Pancreas (tissue), 10 donors: ENCODE measurements at regions not wholly inside any gene's neighbourhood (a gene's known extent, or its start where the extent isn't known, plus 50 kb on each side); places are given as distances from the start of the nearest gene placed in this dataset.
A peak's percentile ranks its signal among the peaks of the same experiment; 100 is the strongest.

Experiments used
- ATAC-seq, 4 donors: fragments of 200-7000 bp; cut with Tn5 transposase; one replicate each; pipeline versions ENCODE4 v1.8.0 to v1.9.1; 2020; ENCODE audit warnings: mild to moderate bottlenecking in 4 of 4, moderate library complexity in 4 of 4
- DNase-seq, 6 donors: peaks; one replicate each; pipeline ENCODE4 v3.0.0-alpha.2; 2020
- FAIRE-seq: peaks from 2 replicates; lab custom pipeline; 2012; peaks lifted over from hg19 to GRCh38; lab: Jason Lieb, UNC
- H3K27ac ChIP-seq, 4 donors: fragments of 200-600 bp; sonication (generic); 1 replicate in 3 of 4; 2 replicates in 1 of 4; pipeline versions ENCODE4 v1.5.0 to v1.8.0; 2020
- H3K27me3 ChIP-seq, 4 donors: fragments of 200-600 bp; one replicate each; pipeline ENCODE4 v1.8.0; 2021
- H3K36me3 ChIP-seq, 3 donors: fragments of 200-600 bp; sonication (generic) in 1 of 3; one replicate each; pipeline versions ENCODE4 v1.5.0 to v1.8.0; 2020 to 2021
- H3K4me1 ChIP-seq, 3 donors: fragments of 200-600 bp; one replicate each; pipeline ENCODE4 v1.8.0; 2021
- H3K4me3 ChIP-seq, 4 donors: fragments of 200-600 bp; sonication (generic) in 2 of 4; one replicate each; pipeline versions ENCODE4 v1.5.0 to v1.8.0; 2020 to 2021
- H3K9me3 ChIP-seq, 4 donors: fragments of 200-600 bp; one replicate each; pipeline ENCODE4 v1.8.0; 2021
- WGBS, 2 donors: extraction: QIAGEN DNeasy Blood & Tissue Kit; methylation state at CpG; one replicate each; pipeline ENCODE4 v1.1.7; 2013; 5-methylcytosine and 5-hydroxymethylcytosine counted together
- intact Hi-C, 3 donors: fragments of 100-400 bp; cut with DNase I; formaldehyde crosslinking; loops; one replicate each; pipeline versions ENCODE4 v1.11.1 to v1.14.2; 2022
- TF ChIP-seq, protein P1 (sequence below), 4 donors: fragments of 200-600 bp; sonication (generic) in 3 of 4; IDR thresholded peaks; one replicate each; pipeline versions ENCODE4 v1.5.0 to v1.8.0; 2021; ENCODE audit warnings: antibody characterized with exemption in 4 of 4
- donor health status: healthy with polysubstance abuse.
- donor health status: DM: no; HTN: no; CAD: no; lungs with moderate emphysema.
- donor health status: DM: no; HTN: no; CAD: no.
- donor health status: control.
- donor health status: control.
- donor health status: Bipolar disorder and iron deficiency.
- donor health status: DM: yes; HTN: yes; CAD: no.
- donor health status: DM: no; HTN: no; CAD: no.
- donor health status: DM: no; HTN: no; CAD: no.
- donor health status: DM: yes; HTN: yes; CAD: no.

DNA sequence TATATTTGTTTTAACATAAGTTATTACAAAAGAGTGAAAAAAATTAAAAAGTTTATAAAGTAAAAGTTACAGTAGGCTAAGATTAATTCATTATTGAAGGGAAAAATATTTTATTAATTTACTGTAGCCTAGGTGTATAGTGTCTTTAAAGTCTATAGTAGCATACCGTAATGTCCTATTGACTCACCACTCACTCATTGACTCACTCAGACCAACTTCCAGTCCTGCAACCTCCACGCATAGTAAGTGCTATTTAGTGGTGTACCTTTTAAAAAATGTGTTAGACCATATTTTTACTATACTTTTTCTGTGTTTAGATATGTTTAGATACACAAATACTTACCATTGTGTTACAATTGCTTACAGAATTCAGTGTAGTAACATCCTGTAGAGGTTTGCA lies 841.1 kb downstream of the CENPC start:
- ATAC-seq (no peak), FAIRE-seq (no peak), DNase-seq (no peak)
- 92 to 95% methylated on average over 2 of the region's 2 CpGs for WGBS, 2 donors
- Histone ChIP-seq H3K9me3 (peaks cover 0 to 3% (median 0%) of the 10 kb centered on the region in 4 donors), H3K4me1 (no peaks in the 10 kb centered on the region), H3K27ac (no peak overlapping the region), H3K36me3 (no peaks in the 10 kb centered on the region), H3K4me3 (no peak overlapping the region), H3K27me3 (no peaks in the 10 kb centered on the region)
- TF ChIP-seq, protein P1, sequence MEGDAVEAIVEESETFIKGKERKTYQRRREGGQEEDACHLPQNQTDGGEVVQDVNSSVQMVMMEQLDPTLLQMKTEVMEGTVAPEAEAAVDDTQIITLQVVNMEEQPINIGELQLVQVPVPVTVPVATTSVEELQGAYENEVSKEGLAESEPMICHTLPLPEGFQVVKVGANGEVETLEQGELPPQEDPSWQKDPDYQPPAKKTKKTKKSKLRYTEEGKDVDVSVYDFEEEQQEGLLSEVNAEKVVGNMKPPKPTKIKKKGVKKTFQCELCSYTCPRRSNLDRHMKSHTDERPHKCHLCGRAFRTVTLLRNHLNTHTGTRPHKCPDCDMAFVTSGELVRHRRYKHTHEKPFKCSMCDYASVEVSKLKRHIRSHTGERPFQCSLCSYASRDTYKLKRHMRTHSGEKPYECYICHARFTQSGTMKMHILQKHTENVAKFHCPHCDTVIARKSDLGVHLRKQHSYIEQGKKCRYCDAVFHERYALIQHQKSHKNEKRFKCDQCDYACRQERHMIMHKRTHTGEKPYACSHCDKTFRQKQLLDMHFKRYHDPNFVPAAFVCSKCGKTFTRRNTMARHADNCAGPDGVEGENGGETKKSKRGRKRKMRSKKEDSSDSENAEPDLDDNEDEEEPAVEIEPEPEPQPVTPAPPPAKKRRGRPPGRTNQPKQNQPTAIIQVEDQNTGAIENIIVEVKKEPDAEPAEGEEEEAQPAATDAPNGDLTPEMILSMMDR (IDR thresholded peaks at IDR 0.05) = no peak
- intact Hi-C loops = no loop called here

DNA sequence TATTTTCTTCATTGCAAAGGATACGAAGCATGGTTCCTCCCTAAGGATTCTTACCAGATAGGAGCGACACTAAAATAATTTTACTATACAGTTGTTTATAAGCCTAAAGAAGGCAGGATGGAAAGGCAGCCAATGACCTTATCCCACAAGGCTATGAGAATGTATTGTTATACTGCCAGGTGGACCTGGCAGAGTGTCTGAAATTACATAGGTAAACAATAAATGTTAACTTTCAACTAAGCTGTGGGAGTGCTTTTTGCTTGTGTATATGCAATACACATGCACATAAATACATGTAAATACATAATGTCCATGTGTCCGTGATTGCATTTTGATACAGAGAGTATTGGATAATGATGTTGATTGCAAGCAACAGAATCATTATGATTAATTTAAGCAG lies 850.6 kb downstream of the CENPC start:
- intact Hi-C loops = no loop called here
- peaks cover 0 to 5% (median 0%) of the 10 kb centered on the region in 3 donors for H3K4me1 ChIP-seq
- FAIRE-seq = no peak

DNA sequence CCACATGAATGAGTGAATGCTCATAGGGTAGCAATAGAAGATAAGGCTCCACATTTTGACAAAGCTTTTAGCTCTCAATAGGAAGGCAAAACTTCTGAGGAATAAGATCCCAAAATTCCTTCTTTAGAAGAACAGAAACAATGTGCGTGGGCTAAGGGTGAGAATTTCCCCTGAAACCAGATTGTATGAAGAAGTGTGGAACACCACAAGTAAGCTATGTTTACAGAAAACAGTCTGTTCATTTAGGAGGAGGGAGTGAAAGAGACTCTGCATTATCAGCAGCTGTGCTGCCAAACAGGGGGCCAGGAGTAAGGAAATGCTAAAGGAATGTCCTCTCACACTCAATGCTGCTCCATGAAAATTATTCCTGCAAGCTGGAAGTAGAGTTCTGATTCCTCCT lies 851.6 kb downstream of the CENPC start:
- intact Hi-C loops = no loop called here
- ATAC-seq (peak in 1 of 4 donors; percentile 45), DNase-seq (no peak), FAIRE-seq (no peak)
- TF ChIP-seq, protein P1 (IDR thresholded peaks at IDR 0.05) = no peak
- WGBS, 2 donors = 62 to 64% methylated on average over 1 of the region's 1 CpG
- no peak overlapping the region for H3K27ac ChIP-seq
- H3K4me1 ChIP-seq = peaks cover 0 to 5% (median 0%) of the 10 kb centered on the region in 3 donors
- H3K36me3 ChIP-seq = no peaks in the 10 kb centered on the region
- H3K9me3 ChIP-seq = no peaks in the 10 kb centered on the region
- no peaks in the 10 kb centered on the region for H3K27me3 ChIP-seq
- no peak overlapping the region for H3K4me3 ChIP-seq

More for the DNA sequence above, 850.6 kb downstream of the CENPC start:
- Histone ChIP-seq H3K4me3 (peak overlapping the region in 1 of 4 donors; percentile 15), H3K27ac (no peak overlapping the region), H3K36me3 (no peaks in the 10 kb centered on the region), H3K27me3 (no peaks in the 10 kb centered on the region), H3K9me3 (peaks cover 0 to 1% (median 0%) of the 10 kb centered on the region in 4 donors)
- ATAC-seq (peak; percentile 89 to 98 (median 93)), DNase-seq (peak in 3 of 6 donors; percentile 13 to 34 (median 24))
- WGBS, 2 donors = 25 to 34% methylated on average over 3 of the region's 3 CpGs
- TF ChIP-seq, protein P1 (IDR thresholded peaks at IDR 0.05) = no peak

DNA sequence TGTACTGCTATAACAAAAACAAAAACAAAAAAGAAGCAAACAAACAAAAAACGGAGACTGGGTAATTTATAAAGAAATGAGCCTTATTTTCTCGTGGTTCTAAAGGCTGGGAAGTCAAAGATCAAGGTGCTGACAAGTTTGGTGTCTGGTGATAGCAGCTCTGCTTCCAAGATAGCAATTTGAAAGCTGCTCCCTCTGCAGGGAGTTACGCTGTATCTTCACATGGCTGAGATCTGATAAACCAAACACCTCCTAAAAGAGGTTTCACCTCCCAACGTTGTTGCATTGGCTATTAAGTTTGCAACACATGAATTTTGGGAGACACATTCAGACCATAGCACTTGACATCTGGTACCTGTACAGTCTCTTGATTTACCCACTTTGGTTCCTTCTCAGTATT lies 854.2 kb downstream of the CENPC start:
- ATAC-seq = no peak
- H3K27ac ChIP-seq = no peak overlapping the region
- no peak overlapping the region for H3K4me3 ChIP-seq
- H3K27me3 ChIP-seq = no peaks in the 10 kb centered on the region
- FAIRE-seq = no peak
- no peaks in the 10 kb centered on the region for H3K36me3 ChIP-seq
- WGBS, 2 donors = 46 to 60% methylated on average over 4 of the region's 4 CpGs
- intact Hi-C loops = no loop called here
- TF ChIP-seq, protein P1 (IDR thresholded peaks at IDR 0.05) = no peak
- no peak for DNase-seq
- no peaks in the 10 kb centered on the region for H3K9me3 ChIP-seq
- peaks cover 0 to 5% (median 0%) of the 10 kb centered on the region in 3 donors for H3K4me1 ChIP-seq

DNA sequence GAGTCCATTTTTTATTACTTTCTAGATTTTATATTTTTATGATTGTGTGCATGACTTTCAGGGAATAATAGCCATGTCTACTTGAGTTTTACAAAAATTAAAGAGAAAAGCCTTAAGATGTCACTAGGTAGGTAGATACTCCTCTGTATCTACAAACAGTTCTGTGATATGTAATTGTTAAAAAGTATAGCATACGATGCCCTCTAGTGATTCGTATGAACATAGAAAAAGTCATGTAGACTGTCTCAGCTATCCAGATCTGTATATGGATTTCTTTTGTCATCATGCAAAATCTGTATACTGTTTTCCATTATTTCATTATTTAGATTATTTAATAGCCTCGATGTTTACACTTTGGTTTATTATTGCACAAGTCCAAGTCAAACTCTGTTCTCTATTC lies 856.6 kb downstream of the CENPC start:
- Histone ChIP-seq H3K36me3 (no peaks in the 10 kb centered on the region), H3K4me1 (no peaks in the 10 kb centered on the region), H3K27me3 (no peaks in the 10 kb centered on the region), H3K9me3 (no peaks in the 10 kb centered on the region), H3K27ac (no peak overlapping the region), H3K4me3 (no peak overlapping the region)
- TF ChIP-seq, protein P1 (IDR thresholded peaks at IDR 0.05) = no peak
- DNase-seq (no peak), FAIRE-seq (no peak), ATAC-seq (peak in 3 of 4 donors; percentile 52 to 76 (median 56))
- 11 to 19% methylated on average over 3 of the region's 3 CpGs for WGBS, 2 donors
- intact Hi-C loops = no loop called here
